Activated CD8-positive, alpha-beta T cell treated with anti-CD3 and anti-CD28 coated beads for 36 hours (primary cell): ENCODE measurements at regions not wholly inside any gene's neighbourhood (a gene's known extent, or its start where the extent isn't known, plus 50 kb on each side); places are given as distances from the start of the nearest gene placed in this dataset.
A peak's percentile ranks its signal among the peaks of the same experiment; 100 is the strongest.

Experiments
- ATAC-seq: fragments of 200-7000 bp; cut with Tn5 transposase; one replicate; pipeline ENCODE4 v1.10.0; 2021; ENCODE audit warnings: mild to moderate bottlenecking, moderate library complexity
- CTCF ChIA-PET: fragments of 350-600 bp; sonication (Branson Sonifier 250); formaldehyde crosslinking; loops from one replicate; lab custom pipeline; 2021; ENCODE audit warnings: antibody characterized with exemption; lab: Charles Lee
- POLR2A ChIA-PET: fragments of 350-600 bp; sonication (Branson Sonifier 250); formaldehyde crosslinking; loops from one replicate; lab custom pipeline; 2021; ENCODE audit warnings: antibody characterized with exemption; lab: Charles Lee
- DNase-seq: peaks from one replicate; pipeline ENCODE4 v3.0.0-alpha.2; 2020
- H3K27ac Mint-ChIP-seq: one replicate; pipeline ENCODE4 v1.8.0; 2021; ENCODE audit warnings: mild to moderate bottlenecking, mixed read lengths
- H3K27me3 Mint-ChIP-seq: one replicate; pipeline ENCODE4 v1.8.0; 2021; ENCODE audit warnings: mixed read lengths
- H3K36me3 Mint-ChIP-seq: one replicate; pipeline ENCODE4 v1.8.0; 2021; ENCODE audit warnings: low read depth, mixed read lengths
- H3K4me1 Mint-ChIP-seq: one replicate; pipeline ENCODE4 v1.8.0; 2021; ENCODE audit warnings: low read depth, mixed read lengths
- H3K4me3 Mint-ChIP-seq: one replicate; pipeline ENCODE4 v1.8.0; 2021; ENCODE audit warnings: mild to moderate bottlenecking, moderate library complexity, mixed read lengths
- H3K9me3 Mint-ChIP-seq: one replicate; pipeline ENCODE4 v1.8.0; 2021; ENCODE audit warnings: mixed read lengths
- intact Hi-C: fragments of 100-400 bp; cut with micrococcal nuclease; formaldehyde crosslinking; loops from one replicate; pipeline ENCODE4 v1.10.0; 2022
- TF ChIP-seq, protein P1 (sequence below): fragments of 200-600 bp; IDR thresholded peaks from one replicate; pipeline ENCODE4 v1.8.0; 2022; ENCODE audit warnings: antibody characterized with exemption, mild to moderate bottlenecking

DNA sequence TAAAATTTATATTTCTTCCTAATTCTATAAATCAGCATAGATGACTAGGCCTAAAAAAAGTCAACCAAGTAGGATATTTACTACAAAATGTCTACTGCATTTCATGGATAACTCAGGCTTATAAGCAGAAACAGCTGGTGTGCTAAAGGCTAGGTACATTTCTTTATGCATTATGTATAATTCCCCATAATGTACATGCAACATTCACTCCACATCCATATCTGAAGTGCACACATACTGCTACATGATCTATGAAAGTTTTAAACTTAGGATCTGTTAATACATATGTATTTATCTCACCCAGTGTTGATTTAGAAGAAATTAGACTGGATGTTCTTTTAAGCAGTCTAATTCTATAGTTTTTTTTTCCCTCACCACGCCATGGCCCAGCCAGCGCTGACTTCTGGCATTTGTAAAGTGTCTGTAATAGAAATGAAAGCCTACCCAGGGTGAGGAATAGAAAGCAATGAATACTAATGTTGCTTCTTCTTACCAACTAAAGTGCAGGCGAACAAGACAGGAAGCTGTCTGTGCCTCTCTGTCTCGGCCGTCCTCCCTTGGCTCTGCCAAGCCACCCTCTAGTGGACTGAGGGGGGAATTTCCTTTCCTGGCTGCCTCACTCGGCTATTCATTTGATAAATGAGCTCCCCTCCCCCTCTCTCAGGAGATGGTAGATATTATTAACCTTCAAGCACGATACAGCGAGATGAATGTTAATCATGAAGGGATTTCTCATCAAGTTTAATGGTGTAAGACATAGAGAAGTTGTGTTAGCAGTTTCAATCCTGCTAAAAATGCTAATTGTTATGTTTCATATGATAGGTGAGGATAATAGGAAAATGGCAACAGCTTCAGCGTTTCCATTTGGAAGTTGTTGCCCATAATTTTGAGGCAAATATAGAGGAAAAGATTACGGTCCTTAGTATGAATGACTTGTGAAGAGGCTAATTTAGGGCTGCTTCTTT is 384.5 kb downstream of the MTX2 start:
- TF ChIP-seq, protein P1, sequence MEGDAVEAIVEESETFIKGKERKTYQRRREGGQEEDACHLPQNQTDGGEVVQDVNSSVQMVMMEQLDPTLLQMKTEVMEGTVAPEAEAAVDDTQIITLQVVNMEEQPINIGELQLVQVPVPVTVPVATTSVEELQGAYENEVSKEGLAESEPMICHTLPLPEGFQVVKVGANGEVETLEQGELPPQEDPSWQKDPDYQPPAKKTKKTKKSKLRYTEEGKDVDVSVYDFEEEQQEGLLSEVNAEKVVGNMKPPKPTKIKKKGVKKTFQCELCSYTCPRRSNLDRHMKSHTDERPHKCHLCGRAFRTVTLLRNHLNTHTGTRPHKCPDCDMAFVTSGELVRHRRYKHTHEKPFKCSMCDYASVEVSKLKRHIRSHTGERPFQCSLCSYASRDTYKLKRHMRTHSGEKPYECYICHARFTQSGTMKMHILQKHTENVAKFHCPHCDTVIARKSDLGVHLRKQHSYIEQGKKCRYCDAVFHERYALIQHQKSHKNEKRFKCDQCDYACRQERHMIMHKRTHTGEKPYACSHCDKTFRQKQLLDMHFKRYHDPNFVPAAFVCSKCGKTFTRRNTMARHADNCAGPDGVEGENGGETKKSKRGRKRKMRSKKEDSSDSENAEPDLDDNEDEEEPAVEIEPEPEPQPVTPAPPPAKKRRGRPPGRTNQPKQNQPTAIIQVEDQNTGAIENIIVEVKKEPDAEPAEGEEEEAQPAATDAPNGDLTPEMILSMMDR: peak; percentile 63
- POLR2A ChIA-PET: interaction anchor here (0.7 to 1.5 kb wide), 2 partner anchors 10 to 18 kb away, joined by 3 to 4 read pairs; no protein-coding TSS in a partner anchor
- ATAC-seq (peak; percentile 71), DNase-seq (peak; percentile 64)
- peaks cover 31% of the 10 kb centered on the region for H3K27me3 Mint-ChIP-seq
- CTCF ChIA-PET: interaction anchor here (0.5 to 7.0 kb wide), 30 partner anchors 10 to 543 kb away, joined by 3 to 95 read pairs (median 4); partner anchors contain the start of gene HOXD8
- no peak overlapping the region for H3K4me3 Mint-ChIP-seq
- no peak overlapping the region for H3K27ac Mint-ChIP-seq
- H3K36me3 Mint-ChIP-seq: no peaks in the 10 kb centered on the region
- intact Hi-C loops: loop anchor here (5.0 to 10.0 kb wide), 3 partner anchors 161 to 526 kb away; partner anchors contain the start of gene HOXD8
- no peaks in the 10 kb centered on the region for H3K9me3 Mint-ChIP-seq
- peaks cover 16% of the 10 kb centered on the region for H3K4me1 Mint-ChIP-seq

DNA sequence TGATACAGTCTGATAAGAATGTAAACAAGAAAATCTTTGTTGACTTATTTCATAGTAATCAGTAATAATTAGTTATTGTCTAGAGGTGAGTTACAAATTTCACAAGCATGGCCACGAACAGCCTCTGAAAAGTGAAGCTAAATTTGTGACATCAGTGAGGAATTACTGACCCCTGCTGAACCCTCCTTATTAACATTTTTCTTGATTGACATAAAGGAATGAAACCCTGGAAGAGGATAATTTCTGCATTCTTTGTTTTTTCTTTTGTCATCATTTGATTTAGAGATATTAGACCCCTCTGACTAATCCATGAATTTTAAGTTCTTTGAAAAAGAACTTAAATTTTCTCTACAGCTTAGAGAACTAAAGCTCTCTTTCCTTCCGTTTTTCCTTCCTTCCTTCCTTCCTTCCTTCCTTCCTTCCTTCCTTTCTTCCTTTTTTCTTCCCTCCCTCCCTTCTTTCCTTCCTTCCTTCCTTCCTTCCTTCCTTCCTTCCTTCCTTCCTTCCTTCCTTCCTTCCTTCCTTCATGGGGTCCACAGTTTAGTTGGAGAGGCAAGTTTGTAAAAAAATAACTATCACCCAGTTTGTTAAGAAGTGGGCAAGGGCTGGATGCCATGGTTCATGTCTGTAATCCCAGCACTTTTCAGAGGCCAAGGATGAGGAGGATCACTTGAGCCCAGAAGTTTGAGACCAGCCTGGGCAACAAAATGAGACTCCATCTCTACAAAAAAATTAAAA is 387.0 kb downstream of the MTX2 start:
- intact Hi-C loops: loop anchor here (10.0 kb wide), 1 partner anchor 159 kb away; no protein-coding TSS in a partner anchor
- DNase-seq (no peak), ATAC-seq (no peak)
- Mint-ChIP-seq H3K4me1 (peaks cover 16% of the 10 kb centered on the region), H3K36me3 (no peaks in the 10 kb centered on the region), H3K9me3 (no peaks in the 10 kb centered on the region), H3K27me3 (peaks cover 30% of the 10 kb centered on the region), H3K27ac (no peak overlapping the region), H3K4me3 (no peak overlapping the region)
- CTCF ChIA-PET: interaction anchor here (0.9 to 7.0 kb wide), 2 partner anchors 8 to 526 kb away, joined by 3 to 95 read pairs; partner anchors contain the start of gene HOXD8
- TF ChIP-seq, protein P1: no peak
- POLR2A ChIA-PET: no interaction called here

DNA sequence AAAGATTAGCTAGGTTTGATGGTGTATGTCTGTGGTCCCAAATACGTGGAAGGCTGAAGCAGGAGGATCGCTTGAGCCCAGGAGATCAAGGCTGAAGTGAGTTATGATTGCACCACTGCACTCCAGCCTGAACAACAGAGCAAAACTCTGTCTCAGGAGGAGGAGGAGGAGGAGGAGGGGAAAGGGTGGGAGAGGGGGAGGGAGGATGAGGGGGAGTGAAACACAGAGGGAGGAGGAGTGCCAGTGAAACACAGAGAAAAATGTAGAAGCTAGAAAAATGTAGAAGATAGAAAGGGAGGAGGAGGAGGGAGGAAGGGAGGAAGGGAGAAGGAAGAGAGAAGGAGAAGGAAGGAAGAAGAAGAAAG is 387.5 kb downstream of the MTX2 start:
- POLR2A ChIA-PET: no interaction called here
- intact Hi-C loops: loop anchor here (10.0 kb wide), 1 partner anchor 158 kb away; no protein-coding TSS in a partner anchor
- H3K4me1 Mint-ChIP-seq: peaks cover 16% of the 10 kb centered on the region
- H3K27me3 Mint-ChIP-seq: peaks cover 33% of the 10 kb centered on the region
- CTCF ChIA-PET: no interaction called here
- no peaks in the 10 kb centered on the region for H3K9me3 Mint-ChIP-seq
- no peaks in the 10 kb centered on the region for H3K36me3 Mint-ChIP-seq
- H3K27ac Mint-ChIP-seq: no peak overlapping the region
- DNase-seq: no peak
- no peak overlapping the region for H3K4me3 Mint-ChIP-seq
- TF ChIP-seq, protein P1: no peak
- no peak for ATAC-seq

DNA sequence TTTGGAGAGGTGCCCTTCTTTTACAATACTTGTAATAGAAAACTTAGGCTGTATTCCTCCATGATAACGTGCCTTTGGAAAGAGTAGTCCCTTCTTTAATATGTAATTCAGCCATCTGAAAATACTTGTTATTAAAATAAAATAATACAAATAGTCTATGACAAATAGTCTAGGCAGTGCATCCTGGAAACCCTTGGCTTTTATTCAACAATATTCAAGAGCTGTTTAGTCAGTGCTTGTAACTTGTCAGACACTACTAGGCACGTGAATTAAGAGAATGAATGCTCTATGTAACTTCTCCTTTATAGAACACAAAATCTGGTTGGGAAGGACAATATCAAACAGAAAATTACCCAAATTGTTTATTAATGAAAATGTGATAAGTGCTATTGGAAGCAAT is 388.2 kb downstream of the MTX2 start:
- intact Hi-C loops: loop anchor here (10.0 kb wide), 1 partner anchor 157 kb away; no protein-coding TSS in a partner anchor
- H3K36me3 Mint-ChIP-seq: no peaks in the 10 kb centered on the region
- TF ChIP-seq, protein P1: no peak
- ChIA-PET POLR2A (no interaction called here), CTCF (no interaction called here)
- H3K27ac Mint-ChIP-seq: no peak overlapping the region
- H3K27me3 Mint-ChIP-seq: peaks cover 31% of the 10 kb centered on the region
- H3K9me3 Mint-ChIP-seq: no peaks in the 10 kb centered on the region
- no peak overlapping the region for H3K4me3 Mint-ChIP-seq
- no peak for ATAC-seq
- peaks cover 15% of the 10 kb centered on the region for H3K4me1 Mint-ChIP-seq
- DNase-seq: no peak
